Stomach (tissue), 8 donors: ENCODE measurements at regions not wholly inside any gene's neighbourhood (a gene's known extent, or its start where the extent isn't known, plus 50 kb on each side); places are given as distances from the start of the nearest gene placed in this dataset.
A peak's percentile ranks its signal among the peaks of the same experiment; 100 is the strongest.

Experiments
- DNase-seq, 2 donors: peaks; one replicate each; pipeline versions ENCODE4 v3.0.0 to v3.0.0-alpha.2; 2013 to 2019
- H3K27ac ChIP-seq, 5 donors: fragments of 200-600 bp in 4 of 5; sonication (generic) in 4 of 5; one replicate each; pipeline ENCODE4 v1.5.1; 2013 to 2019; ENCODE audit warnings: mild to moderate bottlenecking in 1 of 5, moderate library complexity in 1 of 5
- H3K27me3 ChIP-seq, 3 donors: fragments of 200-600 bp; sonication (generic); one replicate each; pipeline ENCODE4 v1.5.1; 2017 to 2019; ENCODE audit warnings: mixed run types in 1 of 3
- H3K36me3 ChIP-seq, 4 donors: fragments of 200-600 bp; sonication (generic); 1 replicate in 3 of 4; 2 replicates in 1 of 4; pipeline ENCODE4 v1.5.1; 2016 to 2019
- H3K4me1 ChIP-seq, 4 donors: fragments of 200-600 bp; sonication (generic); one replicate each; pipeline ENCODE4 v1.5.1; 2016 to 2019
- H3K4me3 ChIP-seq, 4 donors: fragments of 200-600 bp; sonication (generic) in 3 of 4; one replicate each; pipeline ENCODE4 v1.5.1; 2016 to 2019; ENCODE audit warnings: mild to moderate bottlenecking in 1 of 4
- H3K9me3 ChIP-seq, 4 donors: fragments of 200-600 bp; sonication (generic); one replicate each; pipeline ENCODE4 v1.5.1; 2016 to 2019
- CTCF ChIP-seq, 7 experiments: fragments of 450-650 bp in 4 of 7; fragments of 200-600 bp in 3 of 7; sonication (generic) in 3 of 7; IDR thresholded peaks; one replicate each; pipeline ENCODE4 v1.5.1; 2016 to 2019; ENCODE audit warnings: antibody characterized with exemption in 7 of 7, control low read depth in 2 of 7, mild to moderate bottlenecking in 1 of 7
- EP300 ChIP-seq: sonication (generic); formaldehyde crosslinking; IDR thresholded peaks from one replicate; pipeline ENCODE4 v1.6.1; 2017; ENCODE audit warnings: antibody characterized with exemption
- POLR2A ChIP-seq, 4 donors: fragments of 450-650 bp; IDR thresholded peaks; one replicate each; pipeline ENCODE4 v1.6.1; 2016; ENCODE audit warnings: antibody characterized with exemption in 4 of 4, control low read depth in 2 of 4, mild to moderate bottlenecking in 1 of 4, moderate library complexity in 1 of 4
- POLR2AphosphoS5 ChIP-seq, 3 donors: sonication (generic); formaldehyde crosslinking; IDR thresholded peaks; one replicate each; pipeline ENCODE4 v1.6.1; 2016; ENCODE audit warnings: antibody characterized with exemption in 3 of 3
- WGBS, 5 donors: extraction: QIAGEN DNeasy Blood & Tissue Kit in 3 of 5; methylation state at CpG; one replicate each; pipeline versions ENCODE4 v1.1.5 to v1.1.7; 2013 to 2018; 5-methylcytosine and 5-hydroxymethylcytosine counted together
- intact Hi-C: fragments of 100-400 bp; cut with DNase I; formaldehyde crosslinking; loops from one replicate; pipeline ENCODE4 v1.15.1; 2023; ENCODE audit warnings: low total_unique reads
- donor health status: healthy with polysubstance abuse.
- donor health status: Bipolar disorder and iron deficiency.
- donor health status: healthy.

- Histone ChIP-seq H3K4me3 (no peak overlapping the region), H3K4me1 (peaks cover 0 to 5% (median 0%) of the 10 kb centered on the region in 4 donors), H3K9me3 (no peaks in the 10 kb centered on the region), H3K36me3 (no peaks in the 10 kb centered on the region), H3K27ac (no peak overlapping the region), H3K27me3 (no peaks in the 10 kb centered on the region)
- intact Hi-C loops, result no loop called here
- TF ChIP-seq CTCF (IDR thresholded peaks at IDR 0.05) (no peak), POLR2AphosphoS5 (IDR thresholded peaks at IDR 0.05) (no peak), POLR2A (IDR thresholded peaks at IDR 0.05) (no peak), EP300 (no peak)
- peak in 1 of 2 donors; percentile 14 for DNase-seq
- WGBS, 5 donors, result 46 to 57% (median 51%) methylated on average over 6 of the region's 6 CpGs
These were observed 162.4 kb upstream of the BTBD3 start for GRCh38 chr20:11755071-11755841.

DNA sequence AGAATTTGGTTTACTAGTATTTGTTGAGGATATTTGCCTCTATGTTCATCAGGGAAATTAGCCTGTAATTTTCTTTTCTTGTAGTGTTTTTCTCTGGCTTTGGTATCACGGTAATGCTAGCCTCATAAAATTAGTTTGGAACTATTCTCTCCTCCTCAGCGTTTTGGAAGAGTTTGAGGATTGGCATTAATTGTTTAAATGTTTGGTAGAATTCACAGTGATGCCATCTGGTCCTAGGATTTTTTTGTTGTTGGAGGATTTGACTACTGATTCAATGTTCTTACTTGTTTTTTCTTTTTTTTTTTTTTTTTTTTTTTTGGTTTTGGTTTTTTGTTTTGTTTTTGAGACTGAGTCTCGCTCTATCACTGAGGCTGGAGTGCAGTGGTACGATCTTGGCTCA, 156.2 kb upstream of the BTBD3 start:
- DNase-seq, result no peak
- Histone ChIP-seq H3K27me3 (no peaks in the 10 kb centered on the region), H3K9me3 (no peaks in the 10 kb centered on the region), H3K27ac (no peak overlapping the region), H3K4me3 (no peak overlapping the region), H3K36me3 (no peaks in the 10 kb centered on the region), H3K4me1 (no peaks in the 10 kb centered on the region)
- 64 to 86% (median 66%) methylated on average over 4 of the region's 4 CpGs for WGBS, 5 donors
- TF ChIP-seq CTCF (IDR thresholded peaks at IDR 0.05) (no peak), POLR2A (IDR thresholded peaks at IDR 0.05) (no peak), POLR2AphosphoS5 (IDR thresholded peaks at IDR 0.05) (no peak), EP300 (no peak)
- intact Hi-C loops, result no loop called here

GRCh38 chr20:11766961-11767360, 150.7 kb upstream of the BTBD3 start:
- Histone ChIP-seq H3K4me1 (no peaks in the 10 kb centered on the region), H3K36me3 (no peaks in the 10 kb centered on the region), H3K9me3 (no peaks in the 10 kb centered on the region), H3K27me3 (no peaks in the 10 kb centered on the region), H3K4me3 (no peak overlapping the region), H3K27ac (no peak overlapping the region)
- WGBS, 5 donors, result 41 to 67% (median 56%) methylated on average over 6 of the region's 6 CpGs
- peak in 1 of 2 donors; percentile 15 for DNase-seq
- intact Hi-C loops, result no loop called here
- TF ChIP-seq EP300 (no peak), CTCF (IDR thresholded peaks at IDR 0.05) (no peak), POLR2AphosphoS5 (IDR thresholded peaks at IDR 0.05) (no peak), POLR2A (IDR thresholded peaks at IDR 0.05) (no peak)

DNA sequence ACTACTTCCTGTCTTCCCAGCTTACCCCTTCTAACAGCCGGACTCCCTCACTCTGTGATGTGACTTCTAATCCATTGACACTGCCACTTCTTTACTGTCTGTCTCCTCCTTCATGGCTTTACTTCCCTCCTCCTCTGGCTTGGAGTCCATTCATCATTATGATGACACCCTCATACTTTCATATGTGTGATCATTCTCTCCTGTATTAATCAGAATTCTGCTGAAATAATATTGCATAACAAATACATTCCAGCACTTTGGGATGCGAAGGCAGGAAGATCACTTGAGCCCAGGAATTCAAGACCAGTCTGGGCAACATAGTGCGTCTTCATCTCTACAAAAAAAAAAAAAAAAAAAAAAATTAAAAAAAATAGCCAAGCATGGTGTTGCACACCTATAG, 147.9 kb upstream of the BTBD3 start:
- Histone ChIP-seq H3K27me3 (no peaks in the 10 kb centered on the region), H3K4me3 (no peak overlapping the region), H3K27ac (no peak overlapping the region), H3K36me3 (no peaks in the 10 kb centered on the region), H3K9me3 (no peaks in the 10 kb centered on the region), H3K4me1 (no peaks in the 10 kb centered on the region)
- intact Hi-C loops, result no loop called here
- no peak for DNase-seq
- 89 to 98% (median 92%) methylated on average over 3 of the region's 3 CpGs for WGBS, 5 donors
- TF ChIP-seq POLR2A (IDR thresholded peaks at IDR 0.05), result no peak
- no peak for TF ChIP-seq EP300
- TF ChIP-seq POLR2AphosphoS5 (IDR thresholded peaks at IDR 0.05), result no peak
- no peak for TF ChIP-seq CTCF (IDR thresholded peaks at IDR 0.05)
